Mesenchymal stem cell (in vitro differentiated cells and primary cell): ENCODE measurements at regions not wholly inside any gene's neighbourhood (a gene's known extent, or its start where the extent isn't known, plus 50 kb on each side); places are given as distances from the start of the nearest gene placed in this dataset.

Experiments used
- DNase-seq: peaks from one replicate; pipeline ENCODE4 v3.0.0-alpha.2; 2013
- H2AFZ ChIP-seq: one replicate; pipeline ENCODE4 v1.6.1; 2013; ENCODE audit warnings: low read depth, mild to moderate bottlenecking, control low read depth, inconsistent platforms, low read length, moderate library complexity
- H2AK5ac ChIP-seq: 2 replicates; pipeline ENCODE4 v1.6.1; 2013; ENCODE audit warnings: low read length, moderate library complexity, mild to moderate bottlenecking, inconsistent platforms; ENCODE audit not compliant: severe bottlenecking
- H2BK120ac ChIP-seq: one replicate; pipeline ENCODE4 v1.6.1; 2013; ENCODE audit warnings: low read depth, mild to moderate bottlenecking, inconsistent platforms, low read length, moderate library complexity
- H2BK12ac ChIP-seq, 2 experiments: one replicate each; pipeline ENCODE4 v1.6.1; 2013; ENCODE audit warnings: inconsistent platforms in 2 of 2, low read length in 2 of 2, mild to moderate bottlenecking in 2 of 2, moderate library complexity in 2 of 2, control low read depth in 1 of 2
- H2BK15ac ChIP-seq: one replicate; pipeline ENCODE4 v1.6.1; 2013; ENCODE audit warnings: mild to moderate bottlenecking, low read depth, inconsistent platforms; ENCODE audit not compliant: poor library complexity, severe bottlenecking
- H2BK5ac ChIP-seq: 2 replicates; pipeline ENCODE4 v1.6.1; 2013; ENCODE audit warnings: low read depth, mild to moderate bottlenecking, low read length, control low read depth, inconsistent platforms; ENCODE audit not compliant: poor library complexity, severe bottlenecking
- H3K14ac ChIP-seq, 2 experiments: one replicate each; pipeline ENCODE4 v1.6.1; 2013; ENCODE audit warnings: inconsistent platforms in 2 of 2, low read length in 2 of 2, control low read depth in 1 of 2, mild to moderate bottlenecking in 1 of 2, moderate library complexity in 1 of 2
- H3K18ac ChIP-seq, 2 experiments: one replicate each; pipeline ENCODE4 v1.6.1; 2013; ENCODE audit warnings: inconsistent platforms in 2 of 2, low read length in 2 of 2, control low read depth in 1 of 2, low read depth in 1 of 2, mild to moderate bottlenecking in 1 of 2
- H3K23ac ChIP-seq, 2 experiments: one replicate each; pipeline ENCODE4 v1.6.1; 2013; ENCODE audit warnings: inconsistent platforms in 2 of 2, low read length in 2 of 2, mild to moderate bottlenecking in 2 of 2, moderate library complexity in 2 of 2, control low read depth in 1 of 2
- H3K27ac ChIP-seq: 2 replicates; pipeline ENCODE4 v1.5.1; 2013; ENCODE audit warnings: mild to moderate bottlenecking, moderate library complexity, low read length, control low read depth, inconsistent platforms; ENCODE audit not compliant: poor library complexity, severe bottlenecking
- H3K27me3 ChIP-seq, 2 experiments: 2 replicates each; pipeline versions ENCODE4 v1.6.1 to v1.7.0; 2013; ENCODE audit warnings: low read length in 2 of 2, mild to moderate bottlenecking in 2 of 2, moderate library complexity in 2 of 2, control low read depth in 1 of 2, inconsistent platforms in 1 of 2; ENCODE audit not compliant: control insufficient read depth in 1 of 2, insufficient read depth in 1 of 2
- H3K36me3 ChIP-seq, 2 experiments: 2 replicates each; pipeline versions ENCODE4 v1.6.1 to v1.7.0; 2013; ENCODE audit warnings: low read length in 2 of 2, control low read depth in 1 of 2, inconsistent platforms in 1 of 2, low read depth in 1 of 2, mild to moderate bottlenecking in 1 of 2; ENCODE audit not compliant: insufficient read depth in 2 of 2, control insufficient read depth in 1 of 2
- H3K4ac ChIP-seq, 2 experiments: one replicate each; pipeline ENCODE4 v1.6.1; 2013; ENCODE audit warnings: inconsistent platforms in 2 of 2, low read length in 2 of 2, mild to moderate bottlenecking in 2 of 2, moderate library complexity in 2 of 2, control low read depth in 1 of 2, low read depth in 1 of 2
- H3K4me1 ChIP-seq: 2 replicates; pipeline ENCODE4 v1.6.1; 2013; ENCODE audit warnings: low read depth, low read length, control low read depth; ENCODE audit not compliant: control insufficient read depth, insufficient read depth
- H3K4me2 ChIP-seq: 2 replicates; pipeline ENCODE4 v1.6.1; 2013; ENCODE audit warnings: low read length, mild to moderate bottlenecking, inconsistent platforms; ENCODE audit not compliant: poor library complexity, severe bottlenecking
- H3K4me3 ChIP-seq, 2 experiments: 2 replicates each; pipeline versions ENCODE4 v1.5.1 to v1.7.0; 2013; ENCODE audit warnings: low read length in 2 of 2, mild to moderate bottlenecking in 2 of 2, control low read depth in 1 of 2, low read depth in 1 of 2; ENCODE audit not compliant: insufficient read depth in 1 of 2
- H3K79me1 ChIP-seq: replicated peaks from 2 replicates; pipeline ENCODE4 v1.6.1; 2013; ENCODE audit warnings: mild to moderate bottlenecking, control low read depth, low read length, inconsistent platforms; ENCODE audit not compliant: poor library complexity, severe bottlenecking
- H3K9ac ChIP-seq: 2 replicates; pipeline ENCODE4 v1.7.0; 2013; ENCODE audit warnings: mild to moderate bottlenecking, low read length, moderate library complexity
- H3K9me3 ChIP-seq: 2 replicates; pipeline ENCODE4 v1.7.0; 2013; ENCODE audit warnings: mild to moderate bottlenecking, low read length; ENCODE audit not compliant: control insufficient read depth
- H4K8ac ChIP-seq: one replicate; pipeline ENCODE4 v1.6.1; 2013; ENCODE audit warnings: inconsistent platforms, mild to moderate bottlenecking, low read length, moderate library complexity
- H4K91ac ChIP-seq: one replicate; pipeline ENCODE4 v1.6.1; 2013; ENCODE audit warnings: mild to moderate bottlenecking, low read length, inconsistent platforms
- WGBS: methylation state at CpG from one replicate; pipeline ENCODE4 v1.1.7; 2013; ENCODE audit warnings: mixed read lengths; 5-methylcytosine and 5-hydroxymethylcytosine counted together

- Histone ChIP-seq H3K14ac (no peak overlapping the region), H2BK12ac (no peak overlapping the region), H3K36me3 (no peaks in the 10 kb centered on the region), H3K18ac (no peak overlapping the region), H3K9me3 (peaks cover 23% of the 10 kb centered on the region), H2BK15ac (no peak overlapping the region), H3K4ac (no peak overlapping the region), H4K91ac (no peak overlapping the region), H3K23ac (no peak overlapping the region), H3K27me3 (no peaks in the 10 kb centered on the region), H3K9ac (no peak overlapping the region), H2AFZ (no peak overlapping the region), H3K4me1 (no peaks in the 10 kb centered on the region), H2BK5ac (no peak overlapping the region), H2AK5ac (no peak overlapping the region), H4K8ac (no peak overlapping the region), H3K4me2 (no peak overlapping the region), H3K27ac (no peak overlapping the region), H3K79me1 (no peaks in the 10 kb centered on the region), H2BK120ac (no peak overlapping the region), H3K4me3 (no peak overlapping the region)
- 59% methylated on average over 2 of the region's 2 CpGs for WGBS
- DNase-seq: no peak
These were observed 71.6 kb upstream of the IMMP2L start for GRCh38 chr7:111633878-111634277.

DNA sequence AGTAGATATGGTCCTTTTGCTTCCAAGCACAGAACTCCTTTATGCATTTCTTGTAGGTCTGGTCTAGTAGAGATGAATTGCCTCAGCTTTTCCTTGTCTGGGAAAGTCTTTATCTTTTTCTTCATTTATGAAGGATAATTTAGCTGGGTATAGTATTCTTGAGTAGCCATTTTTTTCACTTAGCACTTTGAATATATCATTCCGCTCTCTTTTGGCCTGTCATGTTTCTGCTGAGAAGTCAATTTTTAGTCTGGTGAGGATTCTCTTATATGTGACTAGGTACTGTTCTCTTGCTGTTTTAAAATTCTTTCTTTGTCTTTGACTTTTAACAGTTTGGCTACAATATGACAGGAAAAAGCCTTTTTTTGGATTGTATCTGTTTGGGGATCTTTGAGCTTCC is 68.6 kb upstream of the IMMP2L start:
- no peak overlapping the region for H4K8ac ChIP-seq
- H3K27ac ChIP-seq: no peak overlapping the region
- no peak overlapping the region for H2BK15ac ChIP-seq
- no peak overlapping the region for H3K4me2 ChIP-seq
- H3K14ac ChIP-seq: no peak overlapping the region
- H2BK120ac ChIP-seq: no peak overlapping the region
- H2AK5ac ChIP-seq: no peak overlapping the region
- no peak for DNase-seq
- H3K4ac ChIP-seq: no peak overlapping the region
- no peak overlapping the region for H4K91ac ChIP-seq
- no peaks in the 10 kb centered on the region for H3K79me1 ChIP-seq
- H3K4me3 ChIP-seq: no peak overlapping the region
- peaks cover 27% of the 10 kb centered on the region for H3K9me3 ChIP-seq
- H3K23ac ChIP-seq: no peak overlapping the region
- no peaks in the 10 kb centered on the region for H3K27me3 ChIP-seq
- no peak overlapping the region for H3K18ac ChIP-seq
- no peak overlapping the region for H2BK5ac ChIP-seq
- H3K4me1 ChIP-seq: no peaks in the 10 kb centered on the region
- H2BK12ac ChIP-seq: no peak overlapping the region
- no peak overlapping the region for H2AFZ ChIP-seq
- no peak overlapping the region for H3K9ac ChIP-seq
- WGBS: 83% methylated on average over 1 of the region's 1 CpG
- no peaks in the 10 kb centered on the region for H3K36me3 ChIP-seq

DNA sequence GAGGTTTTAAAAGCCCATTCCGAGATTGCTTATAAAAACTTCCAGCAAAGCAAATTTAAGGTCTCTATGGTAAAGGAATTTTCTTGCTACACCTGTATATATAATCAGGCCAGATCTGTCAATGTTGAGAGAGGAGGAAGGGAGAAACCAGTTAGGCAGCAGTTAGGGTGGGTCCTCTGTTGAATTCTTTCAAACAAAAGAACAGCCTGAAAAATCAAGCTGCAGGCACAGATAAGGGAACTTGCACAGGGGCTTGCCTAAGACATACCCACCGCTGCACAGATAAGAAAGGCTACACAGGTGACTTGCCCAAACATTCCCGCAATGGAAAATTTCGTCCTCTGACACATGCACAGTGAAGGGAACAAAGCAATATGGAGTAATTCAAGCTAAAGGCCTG is 59.8 kb upstream of the IMMP2L start:
- H3K23ac ChIP-seq: no peak overlapping the region
- no peak overlapping the region for H3K4ac ChIP-seq
- no peak overlapping the region for H4K91ac ChIP-seq
- no peaks in the 10 kb centered on the region for H3K79me1 ChIP-seq
- no peaks in the 10 kb centered on the region for H3K9me3 ChIP-seq
- no peak overlapping the region for H3K4me2 ChIP-seq
- no peak overlapping the region for H2AK5ac ChIP-seq
- H3K14ac ChIP-seq: no peak overlapping the region
- no peak overlapping the region for H2BK120ac ChIP-seq
- no peak overlapping the region for H3K18ac ChIP-seq
- no peak overlapping the region for H3K9ac ChIP-seq
- H2BK12ac ChIP-seq: no peak overlapping the region
- no peak overlapping the region for H2AFZ ChIP-seq
- H3K4me1 ChIP-seq: no peaks in the 10 kb centered on the region
- no peaks in the 10 kb centered on the region for H3K27me3 ChIP-seq
- H4K8ac ChIP-seq: no peak overlapping the region
- no peak overlapping the region for H3K27ac ChIP-seq
- no peak overlapping the region for H2BK15ac ChIP-seq
- H3K36me3 ChIP-seq: no peaks in the 10 kb centered on the region
- DNase-seq: no peak
- no peak overlapping the region for H2BK5ac ChIP-seq
- no peak overlapping the region for H3K4me3 ChIP-seq
- WGBS: 79% methylated on average over 3 of the region's 4 CpGs
